SK-N-MC (cell line): ENCODE measurements at regions not wholly inside any gene's neighbourhood (a gene's known extent, or its start where the extent isn't known, plus 50 kb on each side); places are given as distances from the start of the nearest gene placed in this dataset.

Source experiments
- EZH2 ChIP-seq: fragments of 200-600 bp; sonication (generic); IDR thresholded peaks from one replicate; pipeline ENCODE4 v1.6.1; 2017; ENCODE audit warnings: antibody characterized with exemption
- POLR2AphosphoS5 ChIP-seq: IDR thresholded peaks from 2 replicates; pipeline ENCODE4 v1.6.1; 2012; ENCODE audit warnings: mild to moderate bottlenecking, low read depth, low read length, borderline replicate concordance

- no peak for TF ChIP-seq POLR2AphosphoS5
- TF ChIP-seq EZH2 = no peak
Measured at GRCh38 chr5:53430618-53431252, 49.7 kb upstream of the FST start.
